Neural progenitor cell (in vitro differentiated cells): ENCODE measurements at regions not wholly inside any gene's neighbourhood (a gene's known extent, or its start where the extent isn't known, plus 50 kb on each side); places are given as distances from the start of the nearest gene placed in this dataset.

Experiments used
- DNase-seq: peaks from one replicate; pipeline ENCODE4 v3.0.0-alpha.2; 2016; ENCODE audit warnings: low spot score
- H2AFZ ChIP-seq: fragments of 200-600 bp; sonication (generic); replicated peaks from 2 replicates; pipeline ENCODE4 v1.6.1; 2016; ENCODE audit warnings: antibody characterized with exemption
- H3F3A ChIP-seq: fragments of 200-600 bp; sonication (generic); 2 replicates; pipeline ENCODE4 v1.6.1; 2016; ENCODE audit warnings: antibody characterized with exemption, low read depth
- H3K27ac ChIP-seq: fragments of 200-600 bp; sonication (generic); 2 replicates; pipeline ENCODE4 v1.5.1; 2016; ENCODE audit warnings: mild to moderate bottlenecking
- H3K27me3 ChIP-seq: fragments of 200-600 bp; sonication (generic); 2 replicates; pipeline ENCODE4 v1.6.1; 2016; ENCODE audit warnings: mild to moderate bottlenecking, moderate library complexity
- H3K36me3 ChIP-seq: fragments of 200-600 bp; sonication (generic); 2 replicates; pipeline ENCODE4 v1.5.1; 2016
- H3K4me1 ChIP-seq: fragments of 200-600 bp; sonication (generic); 2 replicates; pipeline ENCODE4 v1.6.1; 2016; ENCODE audit warnings: mixed run types
- H3K4me2 ChIP-seq: fragments of 200-600 bp; sonication (generic); 2 replicates; pipeline ENCODE4 v1.6.1; 2016
- H3K4me3 ChIP-seq: fragments of 200-600 bp; sonication (generic); 2 replicates; pipeline ENCODE4 v1.5.1; 2016
- H3K79me2 ChIP-seq: fragments of 200-600 bp; sonication (generic); 2 replicates; pipeline ENCODE4 v1.6.1; 2016; ENCODE audit warnings: low read depth
- H3K9ac ChIP-seq: fragments of 200-600 bp; sonication (generic); 2 replicates; pipeline ENCODE4 v1.6.1; 2016
- H3K9me3 ChIP-seq: fragments of 200-600 bp; sonication (generic); 2 replicates; pipeline ENCODE4 v1.5.1; 2016; ENCODE audit warnings: low read depth
- H4K20me1 ChIP-seq: fragments of 200-600 bp; sonication (generic); 2 replicates; pipeline ENCODE4 v1.6.1; 2016; ENCODE audit warnings: low read depth
- H3K27ac Mint-ChIP-seq: 3 replicates; pipeline ENCODE4 v1.8.0; 2021; ENCODE audit warnings: mixed read lengths
- H3K27me3 Mint-ChIP-seq: 2 replicates; pipeline ENCODE4 v1.8.0; 2022; ENCODE audit warnings: low read depth, mild to moderate bottlenecking, inconsistent platforms, moderate library complexity, mixed read lengths; ENCODE audit not compliant: insufficient read depth
- H3K36me3 Mint-ChIP-seq: 3 replicates; pipeline ENCODE4 v1.8.0; 2021; ENCODE audit warnings: mixed read lengths
- H3K4me1 Mint-ChIP-seq: 3 replicates; pipeline ENCODE4 v1.8.0; 2021; ENCODE audit warnings: mixed read lengths
- H3K4me3 Mint-ChIP-seq: 3 replicates; pipeline ENCODE4 v1.8.0; 2021; ENCODE audit warnings: mild to moderate bottlenecking, moderate library complexity, mixed read lengths
- H3K9me3 Mint-ChIP-seq: 3 replicates; pipeline ENCODE4 v1.8.0; 2020; ENCODE audit warnings: mixed read lengths
- CTCF ChIP-seq: fragments of 200-600 bp; sonication (generic); IDR thresholded peaks from 2 replicates; pipeline ENCODE4 v1.5.1; 2017; ENCODE audit warnings: antibody characterized with exemption, mild to moderate bottlenecking
- EZH2 ChIP-seq: fragments of 200-600 bp; sonication (generic); IDR thresholded peaks from 2 replicates; pipeline ENCODE4 v1.6.1; 2017; ENCODE audit warnings: antibody characterized with exemption, mild to moderate bottlenecking, moderate library complexity
- EZH2phosphoT487 ChIP-seq: fragments of 200-600 bp; sonication (generic); IDR thresholded peaks from 2 replicates; pipeline ENCODE4 v1.6.1; 2017; ENCODE audit warnings: antibody characterized with exemption

- Histone ChIP-seq H3K27me3 (no peaks in the 10 kb centered on the region), H4K20me1 (no peaks in the 10 kb centered on the region), H2AFZ (no peak overlapping the region), H3K4me2 (no peak overlapping the region), H3K9me3 (no peaks in the 10 kb centered on the region), H3K36me3 (no peaks in the 10 kb centered on the region), H3K9ac (no peak overlapping the region), H3K4me1 (no peaks in the 10 kb centered on the region), H3K4me3 (no peak overlapping the region), H3K79me2 (no peaks in the 10 kb centered on the region), H3K27ac (no peak overlapping the region), H3F3A (no peaks in the 10 kb centered on the region)
- H3K4me1 Mint-ChIP-seq = no peaks in the 10 kb centered on the region
- no peak overlapping the region for H3K27ac Mint-ChIP-seq
- H3K4me3 Mint-ChIP-seq = no peak overlapping the region
- DNase-seq = no peak
- no peaks in the 10 kb centered on the region for H3K9me3 Mint-ChIP-seq
- TF ChIP-seq EZH2phosphoT487 = no peak
- no peak for TF ChIP-seq EZH2
- no peak for TF ChIP-seq CTCF
- H3K27me3 Mint-ChIP-seq = no peaks in the 10 kb centered on the region
- H3K36me3 Mint-ChIP-seq = no peaks in the 10 kb centered on the region
Measured at GRCh38 chrX:3230496-3230895, 116.0 kb downstream of the MXRA5 start.

- Histone ChIP-seq H3K27me3 (no peaks in the 10 kb centered on the region), H4K20me1 (no peaks in the 10 kb centered on the region), H3K9me3 (no peaks in the 10 kb centered on the region), H3K9ac (no peak overlapping the region), H3K4me1 (no peaks in the 10 kb centered on the region), H3K27ac (no peak overlapping the region), H3K4me2 (no peak overlapping the region), H3F3A (no peaks in the 10 kb centered on the region), H3K4me3 (no peak overlapping the region), H3K36me3 (no peaks in the 10 kb centered on the region), H3K79me2 (no peaks in the 10 kb centered on the region), H2AFZ (no peak overlapping the region)
- TF ChIP-seq CTCF (no peak), EZH2phosphoT487 (no peak), EZH2 (no peak)
- H3K27me3 Mint-ChIP-seq = no peaks in the 10 kb centered on the region
- H3K4me1 Mint-ChIP-seq = no peaks in the 10 kb centered on the region
- no peaks in the 10 kb centered on the region for H3K9me3 Mint-ChIP-seq
- H3K4me3 Mint-ChIP-seq = no peak overlapping the region
- no peaks in the 10 kb centered on the region for H3K36me3 Mint-ChIP-seq
- no peak overlapping the region for H3K27ac Mint-ChIP-seq
- no peak for DNase-seq
Measured at GRCh38 chrX:3227526-3227925, 118.9 kb downstream of the MXRA5 start.

- TF ChIP-seq EZH2phosphoT487 = no peak
- no peak for TF ChIP-seq EZH2
- no peak for TF ChIP-seq CTCF
- Histone ChIP-seq H3K27ac (no peak overlapping the region), H3K79me2 (no peaks in the 10 kb centered on the region), H3K4me1 (no peaks in the 10 kb centered on the region), H3K4me3 (no peak overlapping the region), H3K27me3 (no peaks in the 10 kb centered on the region), H3K36me3 (no peaks in the 10 kb centered on the region), H2AFZ (no peak overlapping the region), H3F3A (no peaks in the 10 kb centered on the region), H3K9ac (no peak overlapping the region), H3K4me2 (no peak overlapping the region), H3K9me3 (no peaks in the 10 kb centered on the region), H4K20me1 (no peaks in the 10 kb centered on the region)
- Mint-ChIP-seq H3K4me3 (no peak overlapping the region), H3K4me1 (no peaks in the 10 kb centered on the region), H3K27me3 (no peaks in the 10 kb centered on the region), H3K9me3 (no peaks in the 10 kb centered on the region), H3K27ac (no peak overlapping the region), H3K36me3 (no peaks in the 10 kb centered on the region)
- no peak for DNase-seq
Measured at GRCh38 chrX:3226087-3226486, 120.4 kb downstream of the MXRA5 start.

GRCh38 chrX:3221643-3222042 is 124.8 kb downstream of the MXRA5 start:
- Mint-ChIP-seq H3K27ac (no peak overlapping the region), H3K9me3 (peaks cover 3% of the 10 kb centered on the region), H3K4me3 (no peak overlapping the region), H3K4me1 (no peaks in the 10 kb centered on the region), H3K27me3 (no peaks in the 10 kb centered on the region), H3K36me3 (no peaks in the 10 kb centered on the region)
- H4K20me1 ChIP-seq = no peaks in the 10 kb centered on the region
- no peak for DNase-seq
- H3K9me3 ChIP-seq = no peaks in the 10 kb centered on the region
- H3K36me3 ChIP-seq = no peaks in the 10 kb centered on the region
- TF ChIP-seq CTCF (no peak), EZH2 (no peak), EZH2phosphoT487 (no peak)
- no peaks in the 10 kb centered on the region for H3F3A ChIP-seq
- no peak overlapping the region for H3K27ac ChIP-seq
- H3K79me2 ChIP-seq = no peaks in the 10 kb centered on the region
- no peaks in the 10 kb centered on the region for H3K4me1 ChIP-seq
- H3K9ac ChIP-seq = no peak overlapping the region
- no peak overlapping the region for H2AFZ ChIP-seq
- no peak overlapping the region for H3K4me3 ChIP-seq
- H3K4me2 ChIP-seq = no peak overlapping the region
- no peaks in the 10 kb centered on the region for H3K27me3 ChIP-seq
